ENCODE measurements at regions not wholly inside any gene's neighbourhood (a gene's known extent, or its start where the extent isn't known, plus 50 kb on each side); places are given as distances from the start of the nearest gene placed in this dataset.

DNA sequence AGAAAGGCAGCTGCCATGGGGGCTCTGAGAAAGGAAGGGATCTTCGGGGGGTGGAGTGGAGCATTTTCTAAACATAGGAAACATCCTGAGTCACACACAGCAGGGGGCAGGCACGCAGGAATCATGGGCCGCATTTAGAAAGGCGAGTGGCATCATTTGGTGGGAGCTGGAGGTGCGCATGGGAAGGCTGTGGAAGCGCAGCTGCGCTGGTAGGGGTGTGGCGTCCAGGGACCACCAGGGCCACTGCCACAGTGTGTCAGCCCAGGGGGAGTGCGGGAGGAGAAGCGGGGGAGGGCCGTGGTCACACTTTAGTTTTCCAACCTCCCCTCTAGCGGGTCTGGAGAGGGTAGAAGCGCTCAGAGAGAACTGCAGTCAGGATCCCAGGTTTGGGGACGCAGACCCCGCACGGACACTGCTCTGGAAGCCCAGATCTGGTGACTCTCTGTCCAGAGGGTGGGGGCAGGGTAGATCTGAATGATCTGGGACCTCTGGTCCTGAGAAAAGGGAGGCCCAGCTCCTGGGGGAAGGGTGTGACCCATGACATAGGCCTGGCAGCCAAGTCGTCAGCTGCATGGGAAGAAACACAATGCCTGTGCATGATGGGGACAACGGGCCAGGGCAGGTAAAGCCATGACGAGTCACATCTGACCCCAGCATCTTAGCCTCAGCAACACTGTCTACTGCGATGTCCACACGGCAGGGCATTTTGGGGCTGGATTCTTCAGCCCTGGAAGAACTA lies 88.0 kb upstream of the IQSEC1 start:
- no peak overlapping the region for H2AK9ac ChIP-seq (replicated peaks; ENCODE audit: low read depth, low read length, poor library complexity)
- no peak overlapping the region for H2BK15ac ChIP-seq (ENCODE audit: low read depth, low read length)
- no peak overlapping the region for H2BK20ac ChIP-seq (ENCODE audit: low read depth, low read length)
- H2AK5ac ChIP-seq (ENCODE audit: low read depth, low read length): no peak overlapping the region
- no peak overlapping the region for H4K91ac ChIP-seq (ENCODE audit: insufficient read depth, low read depth, low read length)
- H3K9ac ChIP-seq (ENCODE audit: low read depth, low read length): no peak overlapping the region
- H2AFZ ChIP-seq (replicated peaks; ENCODE audit: low read length, poor library complexity): peak overlapping the region; percentile 37
- no peaks in the 10 kb centered on the region for H3K36me3 ChIP-seq (ENCODE audit: control insufficient read depth, insufficient read depth, low read length)
- H3K14ac ChIP-seq (replicated peaks; ENCODE audit: low read depth, low read length): no peak overlapping the region
- BruUV-seq (replicated peaks): no TSS peak
- no peaks in the 10 kb centered on the region for H3K79me1 ChIP-seq (ENCODE audit: low read depth in 1 of 2, low read length in 2 of 2)
- H3K23ac ChIP-seq (ENCODE audit: low read depth, low read length): no peak overlapping the region
- ChIA-PET POLR2A (ENCODE audit: unreplicated experiment) (no interaction called here), CTCF (no interaction called here)
- no peak overlapping the region for H3K18ac ChIP-seq (ENCODE audit: low read depth, low read length)
- H3K4me3 ChIP-seq (ENCODE audit: insufficient read depth, low read depth, low read length): no peak overlapping the region
- intact Hi-C loops (cut with micrococcal nuclease) (no loop called here), in situ Hi-C loops (cut with MboI; ENCODE audit: low sequenced_read_pairs) (no loop called here), dilution Hi-C loops (cut with HindIII; ENCODE audit: low sequenced_read_pairs, unreplicated experiment) (no loop called here)
- no peaks in the 10 kb centered on the region for H4K20me1 ChIP-seq (ENCODE audit: insufficient read depth, low read length)
- no peak overlapping the region for H3K4me2 ChIP-seq (ENCODE audit: low read depth, low read length)
- no peak for DNase-seq
- no peaks in the 10 kb centered on the region for H3K9me3 ChIP-seq (ENCODE audit: control insufficient read depth, insufficient read depth, low read length)
- H3K9me1 ChIP-seq (ENCODE audit: insufficient read depth, low read length): no peaks in the 10 kb centered on the region
- no peak overlapping the region for H3K27ac ChIP-seq (ENCODE audit: insufficient read depth, low read length)
- 66% methylated on average over 10 of the region's 21 CpGs; no CpG with 5 or more reads in 1 of the 2 experiments for WGBS, 2 experiments (ENCODE audit: extremely low coverage in 2 of 2, insufficient read length in 1 of 2)
- H2BK5ac ChIP-seq (ENCODE audit: low read depth, low read length, poor library complexity, severe bottlenecking): no peak overlapping the region
- no peak overlapping the region for H4K5ac ChIP-seq (ENCODE audit: low read depth, low read length)
- H3K4ac ChIP-seq (ENCODE audit: low read depth, low read length): no peak overlapping the region
- no peak for ATAC-seq (ENCODE audit: low read depth)
- peaks cover 2% of the 10 kb centered on the region; the same call in 1 of the 2 replicates for H3K27me3 ChIP-seq (ENCODE audit: control insufficient read depth, insufficient read depth, low read length)
- no peak overlapping the region for H2BK120ac ChIP-seq (ENCODE audit: low read depth, low read length)
- TF ChIP-seq, protein P1, sequence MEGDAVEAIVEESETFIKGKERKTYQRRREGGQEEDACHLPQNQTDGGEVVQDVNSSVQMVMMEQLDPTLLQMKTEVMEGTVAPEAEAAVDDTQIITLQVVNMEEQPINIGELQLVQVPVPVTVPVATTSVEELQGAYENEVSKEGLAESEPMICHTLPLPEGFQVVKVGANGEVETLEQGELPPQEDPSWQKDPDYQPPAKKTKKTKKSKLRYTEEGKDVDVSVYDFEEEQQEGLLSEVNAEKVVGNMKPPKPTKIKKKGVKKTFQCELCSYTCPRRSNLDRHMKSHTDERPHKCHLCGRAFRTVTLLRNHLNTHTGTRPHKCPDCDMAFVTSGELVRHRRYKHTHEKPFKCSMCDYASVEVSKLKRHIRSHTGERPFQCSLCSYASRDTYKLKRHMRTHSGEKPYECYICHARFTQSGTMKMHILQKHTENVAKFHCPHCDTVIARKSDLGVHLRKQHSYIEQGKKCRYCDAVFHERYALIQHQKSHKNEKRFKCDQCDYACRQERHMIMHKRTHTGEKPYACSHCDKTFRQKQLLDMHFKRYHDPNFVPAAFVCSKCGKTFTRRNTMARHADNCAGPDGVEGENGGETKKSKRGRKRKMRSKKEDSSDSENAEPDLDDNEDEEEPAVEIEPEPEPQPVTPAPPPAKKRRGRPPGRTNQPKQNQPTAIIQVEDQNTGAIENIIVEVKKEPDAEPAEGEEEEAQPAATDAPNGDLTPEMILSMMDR (conservative IDR thresholded peaks at IDR 0.05; ENCODE audit: low read depth, low read length): 0 out of 2 replicates have a peak, but pooled peaks have one; percentile 6
- no peak for TF ChIP-seq SMC3 (IDR thresholded peaks at IDR 0.05; ENCODE audit: low read depth, low read length)
- no peak overlapping the region for H4K8ac ChIP-seq (ENCODE audit: low read depth in 2 of 2, low read length in 2 of 2)
- H3K56ac ChIP-seq (ENCODE audit: extremely low read depth, insufficient read depth, low read length): no peak overlapping the region
- no peaks in the 10 kb centered on the region for H3K4me1 ChIP-seq (ENCODE audit: control insufficient read depth, insufficient read depth, low read length)
